ENCODE measurements at regions not wholly inside any gene's neighbourhood (a gene's known extent, or its start where the extent isn't known, plus 50 kb on each side); places are given as distances from the start of the nearest gene placed in this dataset.

GRCh38 chr20:1820138-1821079, 74.8 kb upstream of the SIRPA start:
- TF ChIP-seq REST (IDR thresholded peaks at IDR 0.05; ENCODE audit: low read depth): no peak
- TF ChIP-seq FOXM1 (IDR thresholded peaks at IDR 0.05; ENCODE audit: borderline replicate concordance, low read depth): no peak
- TF ChIP-seq NFIC (IDR thresholded peaks at IDR 0.05): no peak
- no peak for TF ChIP-seq EP300 (IDR thresholded peaks at IDR 0.05; ENCODE audit: borderline replicate concordance)
- TF ChIP-seq TEAD4 (IDR thresholded peaks at IDR 0.05): no peak
- TF ChIP-seq EGR1 (IDR thresholded peaks at IDR 0.05): no peak
- TF ChIP-seq RAD21 (IDR thresholded peaks at IDR 0.05; ENCODE audit: low read depth): no peak
- TF ChIP-seq CEBPB (IDR thresholded peaks at IDR 0.05): no peak
